ENCODE measurements at regions not wholly inside any gene's neighbourhood (a gene's known extent, or its start where the extent isn't known, plus 50 kb on each side); places are given as distances from the start of the nearest gene placed in this dataset.

DNA sequence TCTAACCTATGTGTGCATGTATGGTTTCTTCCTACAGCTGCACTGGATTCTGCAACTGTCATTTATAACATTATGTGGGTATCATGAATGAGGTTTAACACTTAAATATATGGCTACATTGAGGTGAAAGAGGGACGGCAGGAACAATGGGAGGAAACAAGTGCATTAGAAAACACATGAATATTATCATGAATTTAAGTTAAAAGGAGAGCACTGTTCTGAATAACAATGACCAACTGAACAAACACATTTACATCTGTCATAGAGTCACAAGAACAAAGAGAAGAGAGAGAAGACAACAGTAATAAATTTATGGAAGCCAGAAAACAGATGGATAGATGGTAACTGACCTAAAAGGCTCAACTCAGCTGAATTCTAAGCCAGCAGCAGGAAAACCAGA, 527.1 kb upstream of the DIPK2B start:
- CTCF ChIA-PET = no interaction called here

DNA sequence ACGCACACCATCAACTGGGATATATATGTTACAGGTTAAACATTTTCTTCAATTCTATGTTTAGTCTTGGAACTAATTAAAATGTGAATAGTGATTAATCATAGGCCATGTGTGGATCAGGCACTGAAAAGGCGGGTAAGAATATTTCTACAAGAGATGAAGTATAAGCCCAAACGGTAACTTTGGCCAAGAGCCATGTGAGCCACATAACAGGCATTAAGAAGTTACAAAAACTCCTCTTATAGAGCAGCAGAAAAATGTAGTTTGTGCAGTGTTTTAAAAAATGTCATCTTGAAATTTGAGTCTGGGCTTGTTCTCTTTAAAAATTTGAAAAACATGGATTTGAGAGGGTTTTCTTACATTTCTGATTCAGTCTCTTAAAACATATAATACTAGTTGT, 521.8 kb upstream of the DIPK2B start:
- H3K27ac ChIP-seq = peak overlapping the region; percentile 44; the same call in 1 of the 2 replicates
- no peak for DNase-seq (ENCODE audit: low spot score)
- TF ChIP-seq, protein P1, sequence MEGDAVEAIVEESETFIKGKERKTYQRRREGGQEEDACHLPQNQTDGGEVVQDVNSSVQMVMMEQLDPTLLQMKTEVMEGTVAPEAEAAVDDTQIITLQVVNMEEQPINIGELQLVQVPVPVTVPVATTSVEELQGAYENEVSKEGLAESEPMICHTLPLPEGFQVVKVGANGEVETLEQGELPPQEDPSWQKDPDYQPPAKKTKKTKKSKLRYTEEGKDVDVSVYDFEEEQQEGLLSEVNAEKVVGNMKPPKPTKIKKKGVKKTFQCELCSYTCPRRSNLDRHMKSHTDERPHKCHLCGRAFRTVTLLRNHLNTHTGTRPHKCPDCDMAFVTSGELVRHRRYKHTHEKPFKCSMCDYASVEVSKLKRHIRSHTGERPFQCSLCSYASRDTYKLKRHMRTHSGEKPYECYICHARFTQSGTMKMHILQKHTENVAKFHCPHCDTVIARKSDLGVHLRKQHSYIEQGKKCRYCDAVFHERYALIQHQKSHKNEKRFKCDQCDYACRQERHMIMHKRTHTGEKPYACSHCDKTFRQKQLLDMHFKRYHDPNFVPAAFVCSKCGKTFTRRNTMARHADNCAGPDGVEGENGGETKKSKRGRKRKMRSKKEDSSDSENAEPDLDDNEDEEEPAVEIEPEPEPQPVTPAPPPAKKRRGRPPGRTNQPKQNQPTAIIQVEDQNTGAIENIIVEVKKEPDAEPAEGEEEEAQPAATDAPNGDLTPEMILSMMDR (conservative IDR thresholded peaks at IDR 0.05; ENCODE audit: low read depth) = no peak
- ChIA-PET CTCF (no interaction called here), POLR2A (ENCODE audit: low non-redundant PET) (no interaction called here)

More for the DNA sequence above, 527.1 kb upstream of the DIPK2B start:
- POLR2A ChIA-PET (ENCODE audit: low non-redundant PET) = no interaction called here
- no peak for DNase-seq (ENCODE audit: low spot score)
- no peak overlapping the region for H3K27ac ChIP-seq
- TF ChIP-seq, protein P1 (conservative IDR thresholded peaks at IDR 0.05; ENCODE audit: low read depth) = no peak

DNA sequence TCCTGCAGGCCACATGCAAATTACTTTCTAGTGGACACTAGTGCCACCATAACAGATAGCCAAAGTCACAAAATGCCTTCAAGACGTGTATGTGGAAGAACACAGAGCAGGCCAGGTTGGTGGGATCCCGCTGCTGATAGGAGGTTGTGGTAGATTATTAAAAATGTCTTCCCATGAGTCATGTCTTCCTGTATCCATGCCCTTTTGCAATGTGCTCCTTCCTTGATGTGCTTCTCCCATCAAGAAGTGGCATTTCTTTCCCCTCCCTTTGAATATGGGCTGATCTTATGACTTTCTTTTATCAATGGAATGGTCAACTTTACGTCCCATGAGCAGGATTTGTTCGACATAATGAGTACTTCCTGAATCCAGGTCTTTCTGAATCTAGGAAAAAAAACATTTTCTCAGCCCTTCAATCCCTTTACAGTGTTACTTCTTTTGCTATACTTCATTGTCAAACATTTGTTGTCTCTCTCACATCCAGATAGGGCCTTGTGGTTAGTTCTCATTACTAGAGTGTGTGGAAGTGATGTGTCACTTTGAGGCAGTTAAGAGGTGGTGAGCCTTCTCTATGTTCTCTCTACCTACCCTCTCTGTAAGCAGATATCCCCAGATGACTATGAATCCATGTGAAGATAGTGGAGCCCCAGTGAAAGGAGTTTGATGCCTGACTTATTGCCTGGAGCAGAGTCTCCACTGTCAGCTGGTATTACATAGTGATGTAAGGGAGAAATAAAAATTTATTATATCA, 519.2 kb upstream of the DIPK2B start:
- TF ChIP-seq, protein P1 (conservative IDR thresholded peaks at IDR 0.05; ENCODE audit: low read depth) = no peak
- no peak for DNase-seq (ENCODE audit: low spot score)
- POLR2A ChIA-PET (ENCODE audit: low non-redundant PET) = no interaction called here
- H3K27ac ChIP-seq = no peak overlapping the region
- CTCF ChIA-PET = no interaction called here

DNA sequence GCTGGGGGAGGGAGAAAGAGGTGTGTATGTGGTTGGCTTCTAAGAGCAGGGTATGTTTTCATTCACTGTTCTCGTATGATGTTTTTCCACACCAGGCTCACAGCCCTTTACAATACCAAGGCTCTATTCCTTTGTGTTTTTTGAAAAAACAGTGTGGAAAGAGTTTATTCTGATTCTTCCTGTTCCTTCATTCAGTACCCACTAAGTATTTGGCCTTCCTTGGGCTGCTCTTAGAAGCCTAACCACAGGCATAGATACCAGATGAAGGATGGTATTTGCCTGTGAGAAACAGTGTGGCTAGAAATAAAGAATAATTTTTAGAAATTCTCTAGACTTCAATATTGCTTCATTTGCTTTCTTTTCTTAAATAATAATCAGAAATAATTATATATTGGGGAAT, 518.0 kb upstream of the DIPK2B start:
- CTCF ChIA-PET = no interaction called here
- TF ChIP-seq, protein P1 (conservative IDR thresholded peaks at IDR 0.05; ENCODE audit: low read depth) = no peak
- DNase-seq (ENCODE audit: low spot score) = no peak
- no peak overlapping the region for H3K27ac ChIP-seq
- POLR2A ChIA-PET (ENCODE audit: low non-redundant PET) = no interaction called here

DNA sequence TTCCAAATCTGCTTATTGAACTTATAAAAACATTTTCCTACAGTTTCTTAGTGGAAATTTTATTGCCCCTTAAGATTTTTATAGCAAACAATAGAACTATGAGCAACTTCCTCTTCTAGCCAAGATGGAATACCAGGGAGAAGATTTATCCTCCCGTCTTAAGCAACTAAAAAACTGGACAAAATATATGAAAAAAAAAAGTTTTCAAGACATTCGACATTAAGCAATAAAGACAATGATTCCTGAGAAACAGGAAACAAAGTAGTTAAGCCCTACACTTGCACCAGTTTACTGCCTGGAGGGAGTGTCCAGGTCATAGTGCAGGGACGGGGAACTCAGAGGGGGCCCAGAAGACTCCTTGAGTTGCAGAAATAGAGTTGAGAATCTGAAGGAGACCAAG, 516.1 kb upstream of the DIPK2B start:
- POLR2A ChIA-PET (ENCODE audit: low non-redundant PET) = no interaction called here
- no peak overlapping the region for H3K27ac ChIP-seq
- DNase-seq (ENCODE audit: low spot score) = no peak
- CTCF ChIA-PET = no interaction called here
- TF ChIP-seq, protein P1 (conservative IDR thresholded peaks at IDR 0.05; ENCODE audit: low read depth) = no peak

DNA sequence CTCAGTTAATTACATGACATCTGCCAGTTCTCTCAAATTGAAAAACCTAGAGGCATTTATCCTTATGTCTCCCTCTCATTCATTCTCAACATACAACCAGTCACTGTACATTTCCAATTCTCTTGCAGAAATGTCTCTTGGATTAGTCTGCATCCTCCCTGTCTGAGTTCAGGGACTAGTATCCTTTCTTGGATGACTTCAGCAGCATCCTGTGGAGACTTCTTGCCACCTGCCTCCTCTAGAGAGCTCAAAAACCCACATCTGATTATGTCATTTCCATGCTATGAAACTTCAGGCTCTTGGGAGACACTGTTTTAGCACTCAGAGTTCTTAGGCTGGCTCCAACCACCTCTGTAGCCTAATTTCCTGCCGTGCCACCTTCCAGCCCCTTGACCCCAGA, 515.1 kb upstream of the DIPK2B start:
- DNase-seq (ENCODE audit: low spot score) = no peak
- TF ChIP-seq, protein P1 (conservative IDR thresholded peaks at IDR 0.05; ENCODE audit: low read depth) = no peak
- no peak overlapping the region for H3K27ac ChIP-seq
- POLR2A ChIA-PET (ENCODE audit: low non-redundant PET) = no interaction called here
- CTCF ChIA-PET = no interaction called here

All from RWPE1 (cell line).